Glutamatergic neuron (in vitro differentiated cells): ENCODE measurements at regions not wholly inside any gene's neighbourhood (a gene's known extent, or its start where the extent isn't known, plus 50 kb on each side); places are given as distances from the start of the nearest gene placed in this dataset.
A peak's percentile ranks its signal among the peaks of the same experiment; 100 is the strongest.

ENCODE experiments used
- DNase-seq: peaks from one replicate; pipeline ENCODE4 v3.0.0; 2022
- H3K27ac Mint-ChIP-seq: one replicate; pipeline ENCODE4 v1.8.0; 2020; ENCODE audit warnings: mild to moderate bottlenecking, mixed read lengths, inconsistent platforms; ENCODE audit not compliant: unreplicated experiment
- H3K27me3 Mint-ChIP-seq: one replicate; pipeline ENCODE4 v1.8.0; 2020; ENCODE audit warnings: mild to moderate bottlenecking, moderate library complexity, mixed read lengths, inconsistent platforms; ENCODE audit not compliant: unreplicated experiment
- H3K36me3 Mint-ChIP-seq: one replicate; pipeline ENCODE4 v1.8.0; 2020; ENCODE audit warnings: mild to moderate bottlenecking, mixed read lengths, inconsistent platforms; ENCODE audit not compliant: unreplicated experiment
- H3K4me1 Mint-ChIP-seq: one replicate; pipeline ENCODE4 v1.8.0; 2020; ENCODE audit warnings: mild to moderate bottlenecking, low read depth, mixed read lengths, inconsistent platforms; ENCODE audit not compliant: unreplicated experiment
- H3K4me3 Mint-ChIP-seq: one replicate; pipeline ENCODE4 v1.8.0; 2020; ENCODE audit warnings: mild to moderate bottlenecking, mixed read lengths, inconsistent platforms; ENCODE audit not compliant: unreplicated experiment
- H3K9me3 Mint-ChIP-seq: one replicate; pipeline ENCODE4 v1.8.0; 2020; ENCODE audit warnings: mild to moderate bottlenecking, moderate library complexity, mixed read lengths, inconsistent platforms; ENCODE audit not compliant: unreplicated experiment
- TF ChIP-seq, protein P1 (sequence below): fragments of 200-600 bp; sonication (generic); IDR thresholded peaks from one replicate; pipeline ENCODE4 v1.5.0; 2021; ENCODE audit not compliant: partially characterized antibody, unreplicated experiment

DNA sequence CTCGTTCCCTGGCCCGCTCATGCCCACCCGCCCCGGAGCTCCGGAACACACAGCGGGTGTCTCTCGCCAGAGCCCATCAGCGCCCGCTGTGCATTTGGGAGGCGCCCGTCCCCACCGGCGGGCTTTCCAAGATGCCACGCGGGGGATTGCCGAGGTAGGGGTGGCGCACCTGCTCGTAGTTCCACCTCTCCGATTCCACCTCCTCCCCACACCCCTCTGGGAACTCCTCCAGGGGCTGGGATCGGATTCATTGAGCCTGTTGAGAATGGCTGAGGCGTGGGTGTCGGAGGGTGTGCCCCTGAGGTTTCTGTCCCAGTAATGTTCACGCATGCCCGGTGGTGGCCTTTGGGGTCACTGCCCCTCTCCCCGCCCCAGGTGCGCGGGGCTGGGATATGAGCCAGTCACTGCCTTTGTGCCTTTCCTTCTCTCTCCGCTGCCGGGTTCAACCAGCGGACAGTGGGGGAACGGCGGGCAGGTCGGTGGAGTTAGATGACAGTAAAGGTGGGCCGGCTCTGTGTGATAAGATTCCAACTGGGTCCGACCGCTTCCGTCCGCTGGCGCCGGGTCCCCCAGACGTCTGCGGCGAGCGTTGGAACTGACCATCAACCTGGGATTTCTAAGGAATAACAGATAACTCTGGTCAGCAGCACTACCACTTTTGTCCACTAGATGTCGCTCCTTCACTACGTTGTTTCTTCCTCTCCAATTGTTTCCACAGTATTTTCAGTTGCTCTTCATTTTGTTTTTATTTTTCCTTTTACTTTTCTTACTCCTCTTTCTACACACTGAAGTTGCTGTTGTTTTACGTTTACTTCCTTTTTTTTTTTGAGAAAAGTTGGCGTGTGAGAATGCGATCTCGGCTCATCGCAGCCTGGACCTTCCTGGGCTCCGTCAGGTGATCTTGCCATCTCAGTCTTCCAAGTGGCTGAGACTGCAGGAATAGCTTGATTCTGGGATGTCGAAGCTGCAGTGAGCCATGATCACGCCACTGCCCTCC, 178.1 kb upstream of the ALG10B start:
- H3K4me1 Mint-ChIP-seq: no peaks in the 10 kb centered on the region

DNA sequence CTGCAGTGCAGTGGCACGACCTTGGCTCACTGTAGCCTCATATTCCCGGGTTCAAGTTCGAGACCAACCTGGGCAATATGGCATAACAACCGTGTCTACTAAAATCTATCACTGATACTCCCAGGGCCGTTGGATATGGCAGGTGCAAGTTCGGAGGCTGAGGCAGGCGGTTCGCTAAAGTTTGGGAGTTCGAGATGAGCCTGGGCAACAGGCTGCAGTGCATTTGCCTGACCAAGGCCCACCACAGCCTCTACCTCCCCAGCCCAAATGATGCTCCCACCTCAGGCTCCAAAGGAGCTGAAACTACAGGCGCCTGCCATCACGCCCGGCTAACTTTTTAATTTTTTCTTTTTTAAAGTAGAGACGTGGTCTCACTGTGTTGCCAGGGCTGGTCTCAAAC, 177.1 kb upstream of the ALG10B start:
- TF ChIP-seq, protein P1, sequence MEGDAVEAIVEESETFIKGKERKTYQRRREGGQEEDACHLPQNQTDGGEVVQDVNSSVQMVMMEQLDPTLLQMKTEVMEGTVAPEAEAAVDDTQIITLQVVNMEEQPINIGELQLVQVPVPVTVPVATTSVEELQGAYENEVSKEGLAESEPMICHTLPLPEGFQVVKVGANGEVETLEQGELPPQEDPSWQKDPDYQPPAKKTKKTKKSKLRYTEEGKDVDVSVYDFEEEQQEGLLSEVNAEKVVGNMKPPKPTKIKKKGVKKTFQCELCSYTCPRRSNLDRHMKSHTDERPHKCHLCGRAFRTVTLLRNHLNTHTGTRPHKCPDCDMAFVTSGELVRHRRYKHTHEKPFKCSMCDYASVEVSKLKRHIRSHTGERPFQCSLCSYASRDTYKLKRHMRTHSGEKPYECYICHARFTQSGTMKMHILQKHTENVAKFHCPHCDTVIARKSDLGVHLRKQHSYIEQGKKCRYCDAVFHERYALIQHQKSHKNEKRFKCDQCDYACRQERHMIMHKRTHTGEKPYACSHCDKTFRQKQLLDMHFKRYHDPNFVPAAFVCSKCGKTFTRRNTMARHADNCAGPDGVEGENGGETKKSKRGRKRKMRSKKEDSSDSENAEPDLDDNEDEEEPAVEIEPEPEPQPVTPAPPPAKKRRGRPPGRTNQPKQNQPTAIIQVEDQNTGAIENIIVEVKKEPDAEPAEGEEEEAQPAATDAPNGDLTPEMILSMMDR: no peak
- H3K27me3 Mint-ChIP-seq: peaks cover 2% of the 10 kb centered on the region

More for the DNA sequence above, 178.1 kb upstream of the ALG10B start:
- TF ChIP-seq, protein P1: peak; percentile 94
- H3K27ac Mint-ChIP-seq: no peak overlapping the region
- no peaks in the 10 kb centered on the region for H3K36me3 Mint-ChIP-seq
- peaks cover 14% of the 10 kb centered on the region for H3K9me3 Mint-ChIP-seq
- peak; percentile 54 for DNase-seq
- H3K27me3 Mint-ChIP-seq: peaks cover 2% of the 10 kb centered on the region
- no peak overlapping the region for H3K4me3 Mint-ChIP-seq

DNA sequence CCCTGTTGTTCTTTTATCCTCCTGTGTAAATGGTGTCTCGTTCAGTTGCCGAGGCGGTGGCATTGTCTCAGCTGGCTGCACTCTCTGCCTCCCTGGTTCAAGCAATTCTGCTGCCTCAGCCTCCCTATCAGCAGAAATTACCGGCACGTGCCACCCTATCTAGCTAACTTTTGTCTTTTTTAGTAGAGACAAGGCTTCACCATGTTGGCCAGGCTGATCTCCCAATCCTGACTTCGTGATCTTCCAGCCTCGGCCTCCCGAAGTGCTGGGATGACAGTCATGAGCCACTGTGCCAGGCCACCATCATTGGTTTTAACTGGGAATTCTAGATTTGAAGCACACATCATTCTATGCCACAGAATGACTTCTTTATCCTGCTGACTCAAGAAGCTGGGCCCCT, 175.3 kb upstream of the ALG10B start:
- TF ChIP-seq, protein P1: no peak
- no peak overlapping the region for H3K4me3 Mint-ChIP-seq
- H3K27me3 Mint-ChIP-seq: peaks cover 4% of the 10 kb centered on the region
- DNase-seq: no peak
- no peak overlapping the region for H3K27ac Mint-ChIP-seq
- peaks cover 13% of the 10 kb centered on the region for H3K9me3 Mint-ChIP-seq
- H3K4me1 Mint-ChIP-seq: no peaks in the 10 kb centered on the region
- no peaks in the 10 kb centered on the region for H3K36me3 Mint-ChIP-seq

More for the DNA sequence above, 177.1 kb upstream of the ALG10B start:
- Mint-ChIP-seq H3K9me3 (peaks cover 11% of the 10 kb centered on the region), H3K36me3 (no peaks in the 10 kb centered on the region), H3K27ac (no peak overlapping the region), H3K4me1 (no peaks in the 10 kb centered on the region), H3K4me3 (no peak overlapping the region)
- DNase-seq: no peak

DNA sequence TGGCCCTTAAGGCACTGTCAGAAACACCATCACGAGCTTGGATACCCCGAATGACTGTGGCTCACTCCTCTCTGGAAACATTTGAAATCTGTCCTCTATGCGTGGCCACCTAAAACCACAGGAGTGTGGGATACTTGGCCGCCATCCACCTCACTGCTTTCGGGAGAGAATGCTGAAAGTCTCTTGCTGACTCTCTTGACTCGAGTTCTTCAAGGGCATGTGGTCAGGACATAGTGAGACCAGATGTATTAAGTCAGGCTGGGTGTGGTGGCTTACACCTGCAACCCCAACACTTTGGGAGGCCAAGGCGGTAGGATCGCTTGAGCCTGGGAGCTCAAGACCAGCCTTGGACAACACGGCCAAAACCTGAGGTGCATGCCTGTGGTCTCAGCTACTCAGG, 174.7 kb upstream of the ALG10B start:
- Mint-ChIP-seq H3K4me3 (no peak overlapping the region), H3K9me3 (peaks cover 16% of the 10 kb centered on the region), H3K4me1 (no peaks in the 10 kb centered on the region), H3K27me3 (peaks cover 4% of the 10 kb centered on the region), H3K36me3 (no peaks in the 10 kb centered on the region), H3K27ac (no peak overlapping the region)
- TF ChIP-seq, protein P1: no peak
- DNase-seq: no peak

DNA sequence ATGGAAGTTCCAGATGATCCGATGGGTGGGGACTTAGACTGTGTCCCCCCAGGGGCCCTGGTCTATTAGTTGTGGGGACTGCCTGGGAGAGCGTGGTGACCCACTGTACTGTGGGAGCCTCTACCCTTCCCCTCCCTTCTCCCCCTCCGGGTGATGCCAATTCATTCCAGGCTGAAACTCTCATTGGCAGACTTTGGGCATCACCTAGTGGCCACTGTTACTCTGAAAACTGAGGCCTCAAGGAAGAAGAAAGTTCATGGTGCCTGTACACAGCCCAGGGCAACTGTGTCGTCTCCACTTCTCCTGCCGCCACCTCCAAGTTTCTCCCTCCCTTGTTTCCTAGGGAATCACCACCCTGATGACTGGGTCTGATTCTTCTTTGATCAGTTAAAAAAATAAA, 173.6 kb upstream of the ALG10B start:
- TF ChIP-seq, protein P1: no peak
- no peak overlapping the region for H3K27ac Mint-ChIP-seq
- H3K27me3 Mint-ChIP-seq: peaks cover 4% of the 10 kb centered on the region
- no peak for DNase-seq
- H3K4me1 Mint-ChIP-seq: no peaks in the 10 kb centered on the region
- no peak overlapping the region for H3K4me3 Mint-ChIP-seq
- peaks cover 8% of the 10 kb centered on the region for H3K36me3 Mint-ChIP-seq
- peaks cover 21% of the 10 kb centered on the region for H3K9me3 Mint-ChIP-seq
